HK-2 (cell line): ENCODE measurements at regions not wholly inside any gene's neighbourhood (a gene's known extent, or its start where the extent isn't known, plus 50 kb on each side); places are given as distances from the start of the nearest gene placed in this dataset.

ENCODE experiments used
- DNase-seq: peaks from one replicate; pipeline ENCODE4 v3.0.0-alpha.2; 2018; ENCODE audit not compliant: unreplicated experiment

- no peak for DNase-seq
Measured at GRCh38 chr13:22425087-22425486, 754.2 kb downstream of the FGF9 start.

DNA sequence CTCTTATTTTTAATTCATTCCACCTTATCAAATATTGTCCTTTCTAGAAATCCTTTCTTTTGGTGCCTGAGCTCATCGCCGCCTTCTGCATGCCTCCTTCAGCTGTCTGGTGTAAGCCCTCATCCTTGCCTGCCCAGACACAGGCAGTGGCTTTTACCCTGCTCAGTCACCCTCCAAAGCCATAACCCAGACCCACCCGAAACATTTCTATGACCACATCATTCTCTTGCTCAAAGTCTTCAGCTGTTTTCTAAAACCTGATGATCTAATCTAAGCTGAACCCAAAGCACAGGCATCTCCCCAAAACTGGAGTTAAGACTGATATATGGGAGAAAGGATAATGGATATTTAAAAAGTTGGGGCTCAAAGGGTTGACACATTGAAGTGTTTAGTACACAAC lies 753.7 kb upstream of the SGCG start:
- no peak for DNase-seq

GRCh38 chr13:22427783-22428182 lies 753.0 kb upstream of the SGCG start:
- no peak for DNase-seq

DNA sequence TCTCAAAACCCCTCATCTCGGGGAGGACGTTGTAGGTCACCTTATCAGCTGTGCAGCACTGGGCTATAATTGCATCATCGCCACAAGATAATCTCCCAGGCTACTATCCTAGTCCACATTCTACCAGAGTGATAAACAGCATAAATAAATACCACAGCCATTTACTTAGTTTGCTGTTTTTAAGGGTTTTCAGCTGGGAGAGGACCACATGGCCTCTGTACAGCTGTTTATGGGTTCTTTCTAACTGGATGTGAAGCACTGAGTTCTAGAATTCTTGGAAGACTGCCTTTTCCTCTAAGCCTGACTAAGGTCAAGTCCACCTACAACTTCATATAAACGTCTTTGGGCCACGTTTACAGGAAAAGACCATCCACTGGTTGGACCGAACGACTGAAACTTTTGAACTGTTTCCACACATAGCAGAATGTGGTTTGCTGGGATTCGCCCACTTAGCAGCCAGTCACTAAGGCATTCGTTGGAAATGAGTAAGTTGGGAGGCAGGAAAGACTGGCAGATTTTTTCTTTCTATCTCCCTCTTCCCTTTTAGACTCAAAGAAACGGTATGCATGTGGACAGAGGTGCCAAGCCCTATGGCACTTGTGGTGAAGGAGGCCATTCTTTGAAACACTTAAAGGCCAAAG lies 752.5 kb upstream of the SGCG start:
- no peak for DNase-seq

DNA sequence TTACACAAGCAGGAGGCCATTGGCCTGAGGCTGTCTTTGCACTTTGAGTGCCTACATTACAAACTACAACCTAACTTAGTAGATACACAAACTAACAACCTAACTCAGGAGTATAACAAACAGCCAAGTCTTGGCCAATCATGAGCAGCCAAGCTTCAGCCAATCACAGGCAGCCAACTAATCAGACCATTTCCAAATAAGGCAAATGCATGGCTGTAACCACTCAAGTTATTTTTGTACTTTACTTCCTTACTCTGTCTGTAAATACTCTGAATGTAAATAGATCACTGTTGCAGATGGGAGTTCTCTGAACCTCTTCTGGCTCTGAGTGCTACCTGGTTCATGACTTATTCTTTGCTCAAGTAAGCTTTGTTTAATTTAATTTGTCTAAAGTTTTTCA lies 748.1 kb upstream of the SGCG start:
- DNase-seq = no peak

DNA sequence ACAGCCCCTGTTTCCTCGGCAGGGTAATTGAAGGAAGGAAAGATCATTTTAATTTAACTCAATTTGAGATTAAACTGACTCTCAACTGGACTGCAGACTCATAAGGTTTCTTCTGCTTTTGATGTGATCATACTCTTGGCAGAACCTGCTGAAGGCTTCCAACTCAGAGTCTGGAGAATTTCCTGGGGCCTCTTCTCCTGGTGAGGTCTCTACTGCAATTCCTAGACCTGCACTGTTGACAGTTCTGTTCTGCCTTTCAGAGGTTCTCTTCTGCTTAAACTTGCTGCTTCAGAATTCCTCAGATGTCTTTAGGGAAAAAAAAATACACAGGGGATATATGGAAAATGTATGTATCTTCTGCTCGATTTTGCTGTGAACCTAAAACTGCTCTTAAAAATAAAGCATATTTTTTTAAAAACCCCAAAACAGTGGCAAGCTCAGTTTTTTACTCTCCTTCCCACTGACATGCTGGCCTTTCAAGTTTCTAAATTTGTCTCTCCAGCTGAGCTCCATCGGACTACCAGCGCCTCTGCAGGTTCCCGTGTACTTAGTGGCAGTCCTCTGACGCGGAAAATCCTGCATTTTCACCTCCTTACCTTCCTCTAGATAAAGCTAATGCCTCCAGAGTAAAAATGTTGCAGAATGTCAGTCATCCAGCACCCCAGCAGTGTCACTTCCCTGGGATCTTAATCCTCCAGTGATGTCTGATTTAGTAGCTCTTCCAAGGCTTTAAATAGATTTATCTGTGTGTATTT lies 733.5 kb upstream of the SGCG start:
- no peak for DNase-seq

DNA sequence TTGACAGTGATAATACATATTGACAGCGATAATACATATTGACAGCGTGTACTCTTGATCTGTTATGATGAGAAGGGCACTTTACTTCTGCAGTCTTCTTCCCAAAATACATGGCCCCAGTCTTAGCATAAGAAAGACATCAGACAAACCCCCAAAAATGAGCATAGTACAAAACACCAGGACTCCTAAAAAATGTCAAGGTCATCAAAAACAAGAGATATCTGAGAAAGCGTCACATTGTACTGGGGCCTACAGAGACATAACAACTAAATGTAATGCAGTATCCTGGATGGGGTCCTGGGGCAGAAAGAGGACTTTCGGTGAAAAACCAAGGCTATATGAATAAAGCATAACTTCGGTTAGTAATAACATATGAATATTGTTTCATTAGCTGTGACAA lies 731.5 kb upstream of the SGCG start:
- no peak for DNase-seq

- no peak for DNase-seq
Measured at GRCh38 chr13:22451327-22451741, 729.4 kb upstream of the SGCG start.

- no peak for DNase-seq
Measured at GRCh38 chr13:22454586-22454985, 726.2 kb upstream of the SGCG start.

- DNase-seq = no peak
Measured at GRCh38 chr13:22455036-22455435, 725.7 kb upstream of the SGCG start.

DNA sequence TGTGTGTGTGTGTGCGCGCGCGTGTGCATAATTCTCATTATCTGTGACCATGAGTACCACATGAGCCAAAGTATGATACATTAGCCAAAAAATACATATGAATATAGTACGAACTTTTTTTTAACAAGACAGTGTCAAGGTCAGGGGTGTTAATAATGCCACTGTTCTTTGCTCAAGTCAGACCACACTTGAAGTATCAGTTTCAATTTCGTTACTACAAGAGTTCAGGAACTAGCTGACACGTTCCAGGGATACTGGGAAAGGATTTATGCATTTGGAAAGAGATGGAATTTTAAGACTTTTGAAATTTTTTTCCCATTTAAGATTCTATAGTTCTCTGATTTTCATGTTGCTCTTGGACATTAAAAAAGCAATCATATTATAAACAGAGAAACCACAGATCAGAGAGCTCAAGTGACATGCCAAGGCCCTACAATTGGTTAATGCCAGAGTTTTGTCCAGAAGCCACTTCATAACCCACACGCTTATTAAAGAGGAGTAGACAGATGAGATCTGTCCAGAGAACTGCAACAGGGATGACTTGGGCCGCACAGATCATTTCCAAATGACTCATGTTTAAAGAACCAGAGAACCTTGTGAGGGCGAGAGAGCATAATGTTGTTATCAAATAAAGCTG lies 718.8 kb upstream of the SGCG start:
- DNase-seq = no peak

GRCh38 chr13:22463089-22463488 lies 717.7 kb upstream of the SGCG start:
- DNase-seq = no peak

DNA sequence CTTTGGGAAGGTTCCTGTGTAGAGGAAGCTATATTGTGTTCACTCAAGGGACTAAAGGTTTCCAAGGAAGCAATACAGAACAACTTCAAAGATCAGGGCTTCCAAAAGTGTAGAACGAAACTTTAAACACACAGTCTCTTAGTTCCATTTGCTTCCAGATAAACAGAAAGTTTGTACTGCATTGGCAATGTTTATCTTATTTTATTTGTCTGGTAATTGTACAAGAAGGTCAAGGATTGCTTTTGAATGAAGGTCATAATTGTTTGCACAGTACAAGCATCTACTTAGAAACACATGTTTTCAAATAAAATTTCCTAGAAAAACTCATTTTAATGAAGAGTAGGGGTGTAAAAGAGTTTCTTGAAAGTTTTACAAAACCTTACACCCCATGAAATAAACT lies 712.7 kb upstream of the SGCG start:
- no peak for DNase-seq

DNA sequence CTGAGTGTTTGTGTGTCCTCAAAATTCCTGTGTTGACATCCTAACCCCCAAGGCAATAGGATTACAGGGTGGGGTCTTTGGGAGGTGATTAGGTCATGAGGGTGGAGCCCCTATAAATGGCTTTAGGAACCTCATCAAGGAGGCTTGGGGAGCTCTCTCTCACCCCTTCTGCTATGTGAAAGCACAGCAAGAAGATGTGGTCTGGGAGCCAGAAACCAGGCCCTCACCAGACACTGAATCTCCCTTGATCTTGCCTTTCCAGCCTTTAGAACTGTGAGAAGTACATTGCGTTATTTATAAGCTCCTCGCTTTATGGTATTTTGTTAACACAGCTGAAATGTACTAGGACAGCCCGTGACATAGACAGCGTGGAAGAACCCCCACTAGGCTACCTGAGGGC lies 712.0 kb upstream of the SGCG start:
- no peak for DNase-seq

DNA sequence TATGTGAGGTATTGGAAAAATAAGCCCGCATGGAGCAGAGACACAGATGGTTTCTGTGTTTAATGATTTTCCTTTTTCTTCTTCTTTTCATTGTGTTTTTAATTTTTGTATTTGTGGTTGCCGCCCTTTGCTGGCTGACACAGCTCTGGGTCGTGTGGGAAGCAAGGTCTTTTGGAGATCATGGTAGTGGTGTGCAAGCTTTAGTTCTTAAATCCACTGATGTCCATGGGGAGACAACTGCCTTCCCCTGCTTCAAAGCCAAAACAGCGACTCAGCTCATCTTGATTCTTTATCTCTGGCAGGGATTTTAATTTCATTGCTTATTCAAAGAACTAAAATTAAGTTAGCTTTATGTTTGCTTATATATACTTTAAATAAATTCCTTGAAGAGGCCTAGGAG lies 711.3 kb upstream of the SGCG start:
- DNase-seq = no peak

GRCh38 chr13:22470075-22470474 lies 710.7 kb upstream of the SGCG start:
- no peak for DNase-seq

GRCh38 chr13:22482496-22483000 lies 698.2 kb upstream of the SGCG start:
- no peak for DNase-seq

DNA sequence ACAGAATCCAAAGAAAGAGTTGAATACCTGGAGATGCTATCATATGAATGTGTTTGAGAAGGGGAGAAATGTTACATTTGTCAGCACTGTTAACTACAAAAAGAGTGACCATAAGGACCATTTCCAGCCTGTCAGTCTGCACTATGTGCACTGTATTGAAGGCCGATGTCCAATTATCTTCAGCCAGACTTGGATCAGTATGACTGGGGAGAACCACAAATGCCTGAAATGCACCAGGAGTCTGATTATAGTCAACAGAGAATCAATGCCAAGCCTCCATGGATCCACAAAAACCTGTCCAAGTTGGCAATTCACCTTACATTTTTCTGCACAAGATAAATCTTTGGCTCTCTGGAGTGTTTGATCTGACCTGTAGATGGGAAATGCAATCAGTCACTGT lies 697.5 kb upstream of the SGCG start:
- DNase-seq = no peak

DNA sequence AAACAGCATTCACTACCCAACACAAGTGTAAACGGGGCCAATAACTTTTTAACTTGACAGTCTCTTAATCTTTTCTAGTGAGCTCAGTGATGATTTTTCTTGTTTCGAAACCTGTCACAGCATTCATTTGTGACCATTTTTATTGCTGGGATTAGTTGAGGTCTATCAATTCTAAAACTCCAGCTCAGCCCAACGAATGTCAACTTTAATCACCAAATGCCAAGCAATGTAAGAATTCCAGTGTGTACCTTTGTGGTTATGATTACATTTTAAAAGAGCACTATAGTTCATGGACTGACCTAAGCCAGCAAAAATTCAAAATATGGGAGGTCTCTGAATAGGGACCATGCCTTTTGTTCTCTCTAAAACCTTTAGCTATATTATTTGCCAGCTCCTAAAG lies 694.3 kb upstream of the SGCG start:
- no peak for DNase-seq

- no peak for DNase-seq
Measured at GRCh38 chr13:22487932-22488331, 692.8 kb upstream of the SGCG start.

- DNase-seq = no peak
Measured at GRCh38 chr13:22489771-22490170, 691.0 kb upstream of the SGCG start.

DNA sequence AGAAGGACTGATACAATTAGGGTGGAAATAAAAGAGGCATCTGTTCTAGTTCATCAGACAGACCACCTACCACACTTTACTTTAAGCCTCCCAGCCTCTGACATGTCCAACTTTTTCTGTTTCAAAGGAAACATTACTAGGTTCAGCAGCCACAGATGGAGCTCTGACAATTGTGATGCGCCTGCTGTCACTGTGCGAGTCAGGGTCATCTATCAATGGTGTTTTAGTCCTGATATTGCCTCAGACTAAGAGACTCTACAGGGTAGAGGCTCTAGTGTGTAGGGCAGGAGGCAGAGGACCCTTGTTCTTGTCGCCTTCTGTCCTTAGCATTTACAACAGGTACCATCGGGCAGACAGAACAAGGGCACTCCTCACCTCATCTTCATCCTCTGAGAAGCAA lies 685.0 kb upstream of the SGCG start:
- DNase-seq = no peak
